ENCODE measurements at regions not wholly inside any gene's neighbourhood (a gene's known extent, or its start where the extent isn't known, plus 50 kb on each side); places are given as distances from the start of the nearest gene placed in this dataset.

DNA sequence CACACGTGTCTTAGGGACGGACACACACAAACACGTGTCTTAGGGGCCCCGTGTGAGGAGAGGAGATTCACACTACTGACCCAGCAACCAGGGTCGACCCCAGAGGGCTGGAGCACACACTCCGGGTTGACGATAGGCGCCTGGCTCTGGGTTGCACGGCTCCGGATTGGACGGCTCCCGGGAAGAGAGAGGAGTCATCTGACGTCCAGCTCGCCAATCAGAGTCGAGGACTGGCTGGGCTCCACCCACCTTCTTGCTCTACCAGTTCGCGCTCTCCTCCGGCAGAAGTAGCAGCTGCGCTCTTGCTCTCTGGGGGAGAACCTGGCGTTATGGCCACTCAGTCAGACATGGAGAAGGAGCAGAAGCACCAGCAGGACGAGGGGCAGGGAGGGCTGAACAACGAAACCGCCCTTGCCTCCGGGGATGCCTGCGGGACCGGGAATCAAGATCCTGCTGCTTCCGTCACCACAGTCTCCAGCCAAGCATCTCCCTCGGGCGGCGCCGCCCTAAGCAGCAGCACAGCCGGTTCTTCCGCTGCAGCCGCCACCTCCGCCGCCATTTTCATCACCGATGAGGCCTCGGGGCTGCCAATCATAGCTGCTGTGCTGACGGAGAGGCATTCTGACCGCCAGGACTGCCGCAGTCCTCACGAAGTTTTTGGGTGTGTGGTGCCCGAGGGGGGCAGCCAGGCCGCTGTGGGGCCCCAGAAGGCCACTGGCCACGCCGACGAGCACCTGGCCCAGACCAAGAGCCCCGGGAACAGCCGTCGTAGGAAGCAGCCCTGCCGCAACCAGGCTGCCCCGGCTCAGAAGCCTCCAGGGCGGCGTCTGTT is 74.3 kb downstream of the NUDT10 start:
- H3K27ac ChIP-seq = no peak overlapping the region
- TF ChIP-seq, protein P1, sequence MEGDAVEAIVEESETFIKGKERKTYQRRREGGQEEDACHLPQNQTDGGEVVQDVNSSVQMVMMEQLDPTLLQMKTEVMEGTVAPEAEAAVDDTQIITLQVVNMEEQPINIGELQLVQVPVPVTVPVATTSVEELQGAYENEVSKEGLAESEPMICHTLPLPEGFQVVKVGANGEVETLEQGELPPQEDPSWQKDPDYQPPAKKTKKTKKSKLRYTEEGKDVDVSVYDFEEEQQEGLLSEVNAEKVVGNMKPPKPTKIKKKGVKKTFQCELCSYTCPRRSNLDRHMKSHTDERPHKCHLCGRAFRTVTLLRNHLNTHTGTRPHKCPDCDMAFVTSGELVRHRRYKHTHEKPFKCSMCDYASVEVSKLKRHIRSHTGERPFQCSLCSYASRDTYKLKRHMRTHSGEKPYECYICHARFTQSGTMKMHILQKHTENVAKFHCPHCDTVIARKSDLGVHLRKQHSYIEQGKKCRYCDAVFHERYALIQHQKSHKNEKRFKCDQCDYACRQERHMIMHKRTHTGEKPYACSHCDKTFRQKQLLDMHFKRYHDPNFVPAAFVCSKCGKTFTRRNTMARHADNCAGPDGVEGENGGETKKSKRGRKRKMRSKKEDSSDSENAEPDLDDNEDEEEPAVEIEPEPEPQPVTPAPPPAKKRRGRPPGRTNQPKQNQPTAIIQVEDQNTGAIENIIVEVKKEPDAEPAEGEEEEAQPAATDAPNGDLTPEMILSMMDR (IDR thresholded peaks at IDR 0.05) = no peak
- DNase-seq (ENCODE audit: low spot score) = no peak
- no peak overlapping the region for H3K4me3 ChIP-seq

DNA sequence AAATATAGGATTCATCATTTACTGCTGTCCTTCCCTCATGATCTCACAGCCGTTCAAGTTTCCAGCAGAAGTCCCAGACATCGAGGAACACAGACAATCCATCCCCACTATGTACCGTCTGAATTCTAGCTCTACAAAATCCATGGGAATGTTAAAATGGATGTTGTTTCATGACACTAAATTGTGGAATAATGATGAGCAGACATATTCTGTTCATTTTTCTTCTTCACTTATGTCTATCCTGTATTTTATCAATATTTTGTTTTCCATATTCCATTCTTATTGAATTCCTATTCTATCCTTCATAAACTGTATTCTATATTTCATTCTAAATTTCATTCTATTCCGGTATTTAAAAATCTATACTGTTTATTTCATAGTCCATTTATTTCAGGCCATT is 71.8 kb downstream of the NUDT10 start:
- TF ChIP-seq, protein P1 (IDR thresholded peaks at IDR 0.05) = no peak
- Histone ChIP-seq H3K27ac (no peak overlapping the region), H3K4me3 (no peak overlapping the region)
- no peak for DNase-seq (ENCODE audit: low spot score)

DNA sequence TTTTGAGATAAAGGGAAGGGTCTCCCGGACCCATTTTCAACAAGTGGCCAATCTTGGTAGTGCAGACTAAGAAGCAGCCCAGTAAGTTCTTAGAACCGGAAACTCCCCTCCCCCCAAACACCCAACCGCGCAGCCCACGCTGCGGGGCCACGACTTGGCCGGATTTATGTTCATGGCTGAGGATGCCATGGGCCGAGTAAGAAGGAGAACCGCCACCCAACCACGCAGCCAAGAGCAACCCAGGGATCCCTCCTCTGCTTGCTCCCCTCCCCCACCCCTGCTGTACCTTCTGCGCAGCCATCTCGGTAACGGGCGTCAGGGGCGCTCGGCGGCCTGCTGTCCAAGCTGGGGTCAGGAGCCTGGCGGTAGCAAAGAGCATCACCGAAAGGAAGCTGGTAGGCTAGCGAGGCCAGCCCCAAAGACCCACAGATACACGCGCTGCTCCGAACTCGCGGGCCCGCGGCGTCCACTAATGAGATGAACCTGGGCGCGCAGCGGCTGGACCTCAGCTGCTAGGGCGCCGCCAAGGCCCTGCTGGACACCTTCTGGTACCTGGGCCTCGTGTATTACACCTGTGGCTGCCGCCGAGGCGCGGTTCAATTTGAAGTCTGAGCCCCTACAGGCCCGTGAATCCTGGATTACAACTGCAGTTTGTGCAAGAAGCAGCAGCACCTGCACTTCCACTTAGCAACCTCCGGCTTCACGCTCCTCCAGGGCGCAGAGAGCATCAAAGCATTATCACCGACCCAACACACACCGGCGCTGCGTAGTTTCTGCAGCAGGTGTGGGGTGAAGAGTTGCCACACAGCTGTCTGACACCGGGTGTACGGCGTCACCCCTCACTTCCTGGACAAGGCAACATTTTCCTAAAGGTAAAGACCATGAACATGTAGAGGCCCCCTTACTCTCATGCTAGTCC is 63.4 kb downstream of the NUDT10 start:
- Histone ChIP-seq H3K4me3 (peak overlapping the region; percentile 71), H3K27ac (peak overlapping the region in 1 of 2 donors; percentile 20)
- DNase-seq (ENCODE audit: low spot score) = no peak
- TF ChIP-seq, protein P1 (IDR thresholded peaks at IDR 0.05) = no peak

DNA sequence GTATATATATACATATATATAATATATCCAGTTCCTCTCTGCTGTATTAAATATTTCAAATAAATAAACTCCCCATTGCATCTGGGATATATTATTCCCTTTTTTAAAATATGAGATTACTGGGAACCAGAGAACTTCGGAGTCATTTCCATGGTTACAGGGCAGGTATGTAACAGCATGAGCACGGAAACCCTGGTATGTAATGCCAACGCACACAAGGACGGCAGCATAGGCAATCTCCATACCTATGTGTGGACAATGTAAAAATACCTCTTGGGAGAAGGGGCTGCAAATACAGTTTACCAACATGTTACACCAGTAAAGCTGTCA is 62.8 kb downstream of the NUDT10 start:
- DNase-seq (ENCODE audit: low spot score) = no peak
- Histone ChIP-seq H3K27ac (peak overlapping the region in 1 of 2 donors; percentile 20), H3K4me3 (peak overlapping the region; percentile 71)
- TF ChIP-seq, protein P1 (IDR thresholded peaks at IDR 0.05) = no peak
